PC-9 (cell line): ENCODE measurements at regions not wholly inside any gene's neighbourhood (a gene's known extent, or its start where the extent isn't known, plus 50 kb on each side); places are given as distances from the start of the nearest gene placed in this dataset.

Experiments used
- CTCF ChIP-seq: fragments of 200-600 bp; sonication (generic); conservative IDR thresholded peaks from 2 replicates; pipeline ENCODE4 v1.6.1; 2017; ENCODE audit warnings: mixed run types, antibody characterized with exemption, mild to moderate bottlenecking, moderate library complexity
- EZH2 ChIP-seq: fragments of 200-600 bp; sonication (generic); IDR thresholded peaks from 2 replicates; pipeline ENCODE4 v1.8.0; 2017; ENCODE audit warnings: antibody characterized with exemption, low read depth

GRCh38 chr13:104534847-104535246 lies 1468.6 kb upstream of the SLC10A2 start:
- TF ChIP-seq CTCF, result no peak; the same call in 1 of the 2 replicates
- TF ChIP-seq EZH2, result no peak
